HEK293 (cell line): ENCODE measurements at regions not wholly inside any gene's neighbourhood (a gene's known extent, or its start where the extent isn't known, plus 50 kb on each side); places are given as distances from the start of the nearest gene placed in this dataset.

ENCODE experiments used
- CTCF ChIP-seq: fragments of 450-650 bp; formaldehyde crosslinking; IDR thresholded peaks from 2 replicates; pipeline ENCODE4 v1.5.1; 2016; ENCODE audit warnings: missing biosample characterization, missing genetic modification characterization
- TRIM28 ChIP-seq: IDR thresholded peaks from 2 replicates; pipeline ENCODE4 v1.6.1; 2011; ENCODE audit warnings: low read length, control low read depth, borderline replicate concordance
- ZNF274 ChIP-seq, 2 experiments: fragments of 200-500 bp in 1 of 2; fragments of 450-650 bp in 1 of 2; sonication (Bioruptor generic) in 1 of 2; formaldehyde crosslinking in 1 of 2; IDR thresholded peaks; 2 replicates each; pipeline versions ENCODE4 v1.5.1 to v1.6.1; 2014 to 2016; ENCODE audit warnings: borderline replicate concordance in 1 of 2, inconsistent platforms in 1 of 2, low read length in 1 of 2, missing biosample characterization in 1 of 2, missing genetic modification characterization in 1 of 2
- ZNF501 ChIP-seq: fragments of 450-650 bp; formaldehyde crosslinking; IDR thresholded peaks from 2 replicates; pipeline ENCODE4 v1.5.1; 2016; ENCODE audit warnings: missing biosample characterization, missing genetic modification characterization
- ZNF544 ChIP-seq: fragments of 450-650 bp; formaldehyde crosslinking; IDR thresholded peaks from 2 replicates; pipeline ENCODE4 v1.5.0; 2017; ENCODE audit warnings: missing biosample characterization, missing genetic modification characterization

- TF ChIP-seq ZNF501 (tag by site-specific recombination) (no peak), TRIM28 (no peak), ZNF274 (IDR thresholded peaks at IDR 0.05; ENCODE audit: low read length) (no peak), ZNF274 (tag by site-specific recombination; IDR thresholded peaks at IDR 0.05; ENCODE audit: borderline replicate concordance) (no peak), CTCF (tag by site-specific recombination) (no peak), ZNF544 (tag by site-specific recombination) (no peak)
These were observed 73.9 kb downstream of the ARL6IP4 start for GRCh38 chr12:123054371-123054770.
